HG02798 (cell line): ENCODE measurements at regions not wholly inside any gene's neighbourhood (a gene's known extent, or its start where the extent isn't known, plus 50 kb on each side); places are given as distances from the start of the nearest gene placed in this dataset.
"Not testable (repeated sequence)": the region's sequence is repeated elsewhere in the genome, so short reads cannot be mapped to it uniquely, and the experiment has no call there.

Source experiments
- ATAC-seq: cut with Tn5 transposase; IDR thresholded peaks from one replicate; pipeline ENCODE4 v1.9.1; 2021; ENCODE audit warnings: mild to moderate bottlenecking; ENCODE audit not compliant: unreplicated experiment, poor library complexity

GRCh38 chr10:42533866-42534265 is 104.5 kb downstream of the ZNF33B start:
- not testable (repeated sequence) for ATAC-seq

- no peak for ATAC-seq
These were observed 105.4 kb downstream of the ZNF33B start for GRCh38 chr10:42532996-42533395.

- no peak for ATAC-seq
These were observed 115.3 kb downstream of the ZNF33B start for GRCh38 chr10:42523098-42523497.

GRCh38 chr10:42519761-42520460 is 118.5 kb downstream of the ZNF33B start:
- no peak for ATAC-seq

- ATAC-seq = no peak
These were observed 119.3 kb downstream of the ZNF33B start for GRCh38 chr10:42519079-42519478.

- ATAC-seq = no peak
These were observed 124.4 kb downstream of the ZNF33B start for GRCh38 chr10:42513921-42514320.

- no peak for ATAC-seq
These were observed 146.6 kb downstream of the ZNF33B start for GRCh38 chr10:42491801-42492200.

GRCh38 chr10:42491001-42491592 is 147.3 kb downstream of the ZNF33B start:
- no peak for ATAC-seq

GRCh38 chr10:42490368-42490767 is 148.0 kb downstream of the ZNF33B start:
- ATAC-seq = no peak

GRCh38 chr10:42488416-42488815 is 150.0 kb downstream of the ZNF33B start:
- ATAC-seq = no peak

- no peak for ATAC-seq
These were observed 156.0 kb downstream of the ZNF33B start for GRCh38 chr10:42482411-42482810.

GRCh38 chr10:42479057-42479456 is 159.3 kb downstream of the ZNF33B start:
- no peak for ATAC-seq

- ATAC-seq = no peak
These were observed 161.2 kb downstream of the ZNF33B start for GRCh38 chr10:42477170-42477569.

GRCh38 chr10:42476101-42476500 is 162.3 kb downstream of the ZNF33B start:
- no peak for ATAC-seq

- no peak for ATAC-seq
These were observed 162.9 kb downstream of the ZNF33B start for GRCh38 chr10:42475168-42476098.

GRCh38 chr10:42454313-42454712 is 184.1 kb downstream of the ZNF33B start:
- ATAC-seq = no peak

GRCh38 chr10:42431095-42431494 is 207.3 kb downstream of the ZNF33B start:
- ATAC-seq = no peak

GRCh38 chr10:42428534-42428933 is 209.8 kb downstream of the ZNF33B start:
- no peak for ATAC-seq

- ATAC-seq = no peak
These were observed 215.5 kb downstream of the ZNF33B start for GRCh38 chr10:42422911-42423310.

- ATAC-seq = no peak
These were observed 216.6 kb downstream of the ZNF33B start for GRCh38 chr10:42421812-42422211.

GRCh38 chr10:42419789-42420188 is 218.6 kb downstream of the ZNF33B start:
- ATAC-seq = no peak
